ENCODE measurements at regions not wholly inside any gene's neighbourhood (a gene's known extent, or its start where the extent isn't known, plus 50 kb on each side); places are given as distances from the start of the nearest gene placed in this dataset.

DNA sequence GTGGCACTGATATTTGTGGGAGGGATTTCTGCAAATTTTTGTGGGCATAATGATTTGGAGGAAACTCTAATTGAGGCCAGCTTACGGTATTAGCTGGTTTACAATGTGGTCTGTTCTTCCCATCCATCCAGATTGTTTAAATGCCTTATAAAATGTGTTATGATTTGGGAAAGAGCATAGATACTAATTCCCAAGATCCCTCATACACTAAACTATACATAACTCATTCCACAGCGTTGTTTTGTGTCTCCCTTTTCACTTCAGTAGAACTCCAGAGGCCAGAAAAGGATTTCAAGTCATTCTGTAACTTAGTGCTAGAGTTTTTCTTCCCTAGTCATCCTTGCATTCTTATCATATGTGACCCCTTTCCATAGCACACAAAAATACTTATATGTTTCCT is 292.6 kb upstream of the NT5E start:
- TF ChIP-seq, protein P1, sequence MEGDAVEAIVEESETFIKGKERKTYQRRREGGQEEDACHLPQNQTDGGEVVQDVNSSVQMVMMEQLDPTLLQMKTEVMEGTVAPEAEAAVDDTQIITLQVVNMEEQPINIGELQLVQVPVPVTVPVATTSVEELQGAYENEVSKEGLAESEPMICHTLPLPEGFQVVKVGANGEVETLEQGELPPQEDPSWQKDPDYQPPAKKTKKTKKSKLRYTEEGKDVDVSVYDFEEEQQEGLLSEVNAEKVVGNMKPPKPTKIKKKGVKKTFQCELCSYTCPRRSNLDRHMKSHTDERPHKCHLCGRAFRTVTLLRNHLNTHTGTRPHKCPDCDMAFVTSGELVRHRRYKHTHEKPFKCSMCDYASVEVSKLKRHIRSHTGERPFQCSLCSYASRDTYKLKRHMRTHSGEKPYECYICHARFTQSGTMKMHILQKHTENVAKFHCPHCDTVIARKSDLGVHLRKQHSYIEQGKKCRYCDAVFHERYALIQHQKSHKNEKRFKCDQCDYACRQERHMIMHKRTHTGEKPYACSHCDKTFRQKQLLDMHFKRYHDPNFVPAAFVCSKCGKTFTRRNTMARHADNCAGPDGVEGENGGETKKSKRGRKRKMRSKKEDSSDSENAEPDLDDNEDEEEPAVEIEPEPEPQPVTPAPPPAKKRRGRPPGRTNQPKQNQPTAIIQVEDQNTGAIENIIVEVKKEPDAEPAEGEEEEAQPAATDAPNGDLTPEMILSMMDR (IDR thresholded peaks at IDR 0.05; ENCODE audit: low read depth, low read length, poor library complexity, severe bottlenecking): no peak
- TF ChIP-seq EZH2phosphoT487 (IDR thresholded peaks at IDR 0.05; ENCODE audit: borderline replicate concordance, low read length): no peak

Measured in DOHH2 (cell line).